ENCODE measurements at regions not wholly inside any gene's neighbourhood (a gene's known extent, or its start where the extent isn't known, plus 50 kb on each side); places are given as distances from the start of the nearest gene placed in this dataset.

- TF ChIP-seq CTCF (IDR thresholded peaks at IDR 0.05; ENCODE audit: poor library complexity), result no peak
Measured at GRCh38 chr1:78715181-78715661, 65.6 kb downstream of the IFI44 start.

GRCh38 chr1:78716186-78716585 lies 66.6 kb downstream of the IFI44 start:
- Histone ChIP-seq H3K4me3 (no peak overlapping the region), H3K9me2 (replicated peaks; ENCODE audit: insufficient read depth) (no peaks in the 10 kb centered on the region), H3K79me2 (no peaks in the 10 kb centered on the region), H3K4me2 (no peak overlapping the region), H3K27me3 (no peaks in the 10 kb centered on the region), H3K4me1 (ENCODE audit: insufficient read depth) (peaks cover 4% of the 10 kb centered on the region), H3K27ac (no peak overlapping the region), H3K9me3 (ENCODE audit: low read depth) (no peaks in the 10 kb centered on the region), H4K20me1 (ENCODE audit: insufficient read depth, poor library complexity, severe bottlenecking) (no peaks in the 10 kb centered on the region), H3K36me3 (replicated peaks; ENCODE audit: insufficient read depth, low read depth) (no peaks in the 10 kb centered on the region), H2AFZ (no peak overlapping the region)
- TF ChIP-seq EZH2phosphoT487 (IDR thresholded peaks at IDR 0.05; ENCODE audit: low read depth, severe bottlenecking, unreplicated experiment), result no peak
- TF ChIP-seq CTCF (IDR thresholded peaks at IDR 0.05; ENCODE audit: poor library complexity), result no peak
- TF ChIP-seq EZH2 (IDR thresholded peaks at IDR 0.05; ENCODE audit: borderline replicate concordance), result no peak
- no peak for DNase-seq (ENCODE audit: low spot score)

More at GRCh38 chr1:78715181-78715661, 65.6 kb downstream of the IFI44 start:
- H3K4me2 ChIP-seq, result no peak overlapping the region
- H2AFZ ChIP-seq, result no peak overlapping the region
- no peaks in the 10 kb centered on the region for H3K9me3 ChIP-seq (ENCODE audit: low read depth)
- no peaks in the 10 kb centered on the region for H3K36me3 ChIP-seq (replicated peaks; ENCODE audit: insufficient read depth, low read depth)
- H3K9me2 ChIP-seq (replicated peaks; ENCODE audit: insufficient read depth), result no peaks in the 10 kb centered on the region
- DNase-seq (ENCODE audit: low spot score), result no peak
- H3K27ac ChIP-seq, result no peak overlapping the region
- H3K4me3 ChIP-seq, result no peak overlapping the region
- H4K20me1 ChIP-seq (ENCODE audit: insufficient read depth, poor library complexity, severe bottlenecking), result no peaks in the 10 kb centered on the region
- H3K79me2 ChIP-seq, result no peaks in the 10 kb centered on the region
- no peaks in the 10 kb centered on the region for H3K27me3 ChIP-seq
- peaks cover 4% of the 10 kb centered on the region for H3K4me1 ChIP-seq (ENCODE audit: insufficient read depth)

- no peaks in the 10 kb centered on the region for H3K9me3 ChIP-seq (ENCODE audit: low read depth)
- peaks cover 4% of the 10 kb centered on the region for H3K4me1 ChIP-seq (ENCODE audit: insufficient read depth)
- WGBS (ENCODE audit: low lambda C conversion rate, missing lambda C conversion rate), result 60% methylated on average over 2 of the region's 2 CpGs
- DNase-seq (ENCODE audit: low spot score), result no peak
- no peaks in the 10 kb centered on the region for H3K79me2 ChIP-seq
- H2AFZ ChIP-seq, result no peak overlapping the region
- no peaks in the 10 kb centered on the region for H4K20me1 ChIP-seq (ENCODE audit: insufficient read depth, poor library complexity, severe bottlenecking)
- H3K9me2 ChIP-seq (replicated peaks; ENCODE audit: insufficient read depth), result no peaks in the 10 kb centered on the region
- no peak overlapping the region for H3K27ac ChIP-seq
- H3K27me3 ChIP-seq, result no peaks in the 10 kb centered on the region
- H3K4me3 ChIP-seq, result no peak overlapping the region
- H3K4me2 ChIP-seq, result no peak overlapping the region
- TF ChIP-seq CTCF (IDR thresholded peaks at IDR 0.05; ENCODE audit: poor library complexity) (no peak), EZH2phosphoT487 (IDR thresholded peaks at IDR 0.05; ENCODE audit: low read depth, severe bottlenecking, unreplicated experiment) (no peak), EZH2 (IDR thresholded peaks at IDR 0.05; ENCODE audit: borderline replicate concordance) (no peak)
- H3K36me3 ChIP-seq (replicated peaks; ENCODE audit: insufficient read depth, low read depth), result no peaks in the 10 kb centered on the region
Measured at GRCh38 chr1:78718566-78718965, 68.9 kb downstream of the IFI44 start.

GRCh38 chr1:78721136-78721535 lies 71.5 kb downstream of the IFI44 start:
- no peaks in the 10 kb centered on the region for H3K27me3 ChIP-seq
- no peaks in the 10 kb centered on the region for H3K9me2 ChIP-seq (replicated peaks; ENCODE audit: insufficient read depth)
- TF ChIP-seq EZH2phosphoT487 (IDR thresholded peaks at IDR 0.05; ENCODE audit: low read depth, severe bottlenecking, unreplicated experiment), result no peak
- TF ChIP-seq CTCF (IDR thresholded peaks at IDR 0.05; ENCODE audit: poor library complexity), result no peak
- no peak for TF ChIP-seq EZH2 (IDR thresholded peaks at IDR 0.05; ENCODE audit: borderline replicate concordance)
- peaks cover 4% of the 10 kb centered on the region for H3K4me1 ChIP-seq (ENCODE audit: insufficient read depth)
- no peak overlapping the region for H2AFZ ChIP-seq
- H3K79me2 ChIP-seq, result no peaks in the 10 kb centered on the region
- no peaks in the 10 kb centered on the region for H4K20me1 ChIP-seq (ENCODE audit: insufficient read depth, poor library complexity, severe bottlenecking)
- H3K4me2 ChIP-seq, result no peak overlapping the region
- no peak for DNase-seq (ENCODE audit: low spot score)
- H3K4me3 ChIP-seq, result no peak overlapping the region
- H3K36me3 ChIP-seq (replicated peaks; ENCODE audit: insufficient read depth, low read depth), result no peaks in the 10 kb centered on the region
- H3K27ac ChIP-seq, result no peak overlapping the region
- 65% methylated on average over 3 of the region's 3 CpGs for WGBS (ENCODE audit: low lambda C conversion rate, missing lambda C conversion rate)
- H3K9me3 ChIP-seq (ENCODE audit: low read depth), result no peaks in the 10 kb centered on the region

All from hepatocyte (in vitro differentiated cells).